IPS-15b (cell line): ENCODE measurements at regions not wholly inside any gene's neighbourhood (a gene's known extent, or its start where the extent isn't known, plus 50 kb on each side); places are given as distances from the start of the nearest gene placed in this dataset.
"Not testable (repeated sequence)": the region's sequence is repeated elsewhere in the genome, so short reads cannot be mapped to it uniquely, and the experiment has no call there.

ENCODE experiments used
- H3K27me3 ChIP-seq: one replicate; pipeline ENCODE4 v1.6.1; 2013; ENCODE audit warnings: low read length; ENCODE audit not compliant: control insufficient read depth, insufficient read depth
- H3K36me3 ChIP-seq: one replicate; pipeline ENCODE4 v1.6.1; 2013; ENCODE audit warnings: low read length; ENCODE audit not compliant: control insufficient read depth, insufficient read depth
- H3K4me1 ChIP-seq: one replicate; pipeline ENCODE4 v1.6.1; 2013; ENCODE audit warnings: mild to moderate bottlenecking, low read length; ENCODE audit not compliant: control insufficient read depth, insufficient read depth
- H3K4me3 ChIP-seq: one replicate; pipeline ENCODE4 v1.5.1; 2013; ENCODE audit warnings: low read depth, low read length
- H3K9ac ChIP-seq: one replicate; pipeline ENCODE4 v1.6.1; 2013; ENCODE audit warnings: low read depth, mild to moderate bottlenecking, low read length
- H3K9me3 ChIP-seq: one replicate; pipeline ENCODE4 v1.6.1; 2013; ENCODE audit warnings: mild to moderate bottlenecking, low read length; ENCODE audit not compliant: control insufficient read depth, insufficient read depth

GRCh38 chr6:8623441-8623840 lies 188.1 kb upstream of the SLC35B3 start:
- no peaks in the 10 kb centered on the region for H3K36me3 ChIP-seq
- H3K9ac ChIP-seq = no peak overlapping the region
- no peaks in the 10 kb centered on the region for H3K27me3 ChIP-seq
- no peaks in the 10 kb centered on the region for H3K4me1 ChIP-seq
- H3K4me3 ChIP-seq = no peak overlapping the region
- no peaks in the 10 kb centered on the region for H3K9me3 ChIP-seq

GRCh38 chr6:8619853-8620252 lies 184.5 kb upstream of the SLC35B3 start:
- Histone ChIP-seq H3K4me1 (no peaks in the 10 kb centered on the region), H3K27me3 (no peaks in the 10 kb centered on the region), H3K4me3 (no peak overlapping the region), H3K9me3 (no peaks in the 10 kb centered on the region), H3K36me3 (no peaks in the 10 kb centered on the region), H3K9ac (no peak overlapping the region)

GRCh38 chr6:8619408-8619807 lies 184.1 kb upstream of the SLC35B3 start:
- H3K9ac ChIP-seq, H3K27me3 ChIP-seq, H3K9me3 ChIP-seq, H3K4me1 ChIP-seq, H3K36me3 ChIP-seq, H3K4me3 ChIP-seq: not testable (repeated sequence)

GRCh38 chr6:8608737-8609136 lies 173.4 kb upstream of the SLC35B3 start:
- no peak overlapping the region for H3K4me3 ChIP-seq
- no peaks in the 10 kb centered on the region for H3K27me3 ChIP-seq
- no peaks in the 10 kb centered on the region for H3K9me3 ChIP-seq
- no peaks in the 10 kb centered on the region for H3K36me3 ChIP-seq
- no peak overlapping the region for H3K9ac ChIP-seq
- H3K4me1 ChIP-seq = no peaks in the 10 kb centered on the region

GRCh38 chr6:8589941-8590729 lies 154.8 kb upstream of the SLC35B3 start:
- no peaks in the 10 kb centered on the region for H3K27me3 ChIP-seq
- H3K9me3 ChIP-seq = no peaks in the 10 kb centered on the region
- H3K4me3 ChIP-seq = no peak overlapping the region
- H3K36me3 ChIP-seq = no peaks in the 10 kb centered on the region
- H3K4me1 ChIP-seq = no peaks in the 10 kb centered on the region
- no peak overlapping the region for H3K9ac ChIP-seq

- Histone ChIP-seq H3K4me1 (no peaks in the 10 kb centered on the region), H3K9me3 (no peaks in the 10 kb centered on the region), H3K4me3 (no peak overlapping the region), H3K9ac (no peak overlapping the region), H3K36me3 (no peaks in the 10 kb centered on the region), H3K27me3 (no peaks in the 10 kb centered on the region)
Measured at GRCh38 chr6:8588176-8588575, 152.8 kb upstream of the SLC35B3 start.

GRCh38 chr6:8583291-8583690 lies 147.9 kb upstream of the SLC35B3 start:
- Histone ChIP-seq H3K36me3 (no peaks in the 10 kb centered on the region), H3K4me3 (no peak overlapping the region), H3K9ac (no peak overlapping the region), H3K27me3 (no peaks in the 10 kb centered on the region), H3K4me1 (no peaks in the 10 kb centered on the region), H3K9me3 (no peaks in the 10 kb centered on the region)

GRCh38 chr6:8579372-8579771 lies 144.0 kb upstream of the SLC35B3 start:
- H3K9me3 ChIP-seq = no peaks in the 10 kb centered on the region
- H3K4me3 ChIP-seq = no peak overlapping the region
- no peak overlapping the region for H3K9ac ChIP-seq
- no peaks in the 10 kb centered on the region for H3K4me1 ChIP-seq
- H3K27me3 ChIP-seq = no peaks in the 10 kb centered on the region
- no peaks in the 10 kb centered on the region for H3K36me3 ChIP-seq

GRCh38 chr6:8578006-8578405 lies 142.7 kb upstream of the SLC35B3 start:
- no peak overlapping the region for H3K4me3 ChIP-seq
- H3K9ac ChIP-seq = no peak overlapping the region
- H3K27me3 ChIP-seq = no peaks in the 10 kb centered on the region
- no peaks in the 10 kb centered on the region for H3K36me3 ChIP-seq
- H3K9me3 ChIP-seq = no peaks in the 10 kb centered on the region
- no peaks in the 10 kb centered on the region for H3K4me1 ChIP-seq

GRCh38 chr6:8574749-8575468 lies 139.6 kb upstream of the SLC35B3 start:
- Histone ChIP-seq H3K36me3 (no peaks in the 10 kb centered on the region), H3K4me1 (no peaks in the 10 kb centered on the region), H3K4me3 (no peak overlapping the region), H3K27me3 (no peaks in the 10 kb centered on the region), H3K9ac (no peak overlapping the region), H3K9me3 (no peaks in the 10 kb centered on the region)

GRCh38 chr6:8574311-8574710 lies 139.0 kb upstream of the SLC35B3 start:
- Histone ChIP-seq H3K4me3 (no peak overlapping the region), H3K4me1 (no peaks in the 10 kb centered on the region), H3K36me3 (no peaks in the 10 kb centered on the region), H3K9ac (no peak overlapping the region), H3K27me3 (no peaks in the 10 kb centered on the region), H3K9me3 (no peaks in the 10 kb centered on the region)

- no peaks in the 10 kb centered on the region for H3K36me3 ChIP-seq
- H3K9ac ChIP-seq = no peak overlapping the region
- H3K9me3 ChIP-seq = no peaks in the 10 kb centered on the region
- H3K27me3 ChIP-seq = no peaks in the 10 kb centered on the region
- H3K4me1 ChIP-seq = no peaks in the 10 kb centered on the region
- no peak overlapping the region for H3K4me3 ChIP-seq
Measured at GRCh38 chr6:8570256-8570920, 135.0 kb upstream of the SLC35B3 start.
